ENCODE measurements at regions not wholly inside any gene's neighbourhood (a gene's known extent, or its start where the extent isn't known, plus 50 kb on each side); places are given as distances from the start of the nearest gene placed in this dataset.

- TF ChIP-seq CTCF (conservative IDR thresholded peaks at IDR 0.05; ENCODE audit: low read length), result no peak
- no peak for TF ChIP-seq EZH2phosphoT487 (IDR thresholded peaks at IDR 0.05; ENCODE audit: borderline replicate concordance)
Observed at GRCh38 chr9:85230081-85230480, 511.7 kb downstream of the AGTPBP1 start.

Data from Loucy (cell line).